SK-N-SH (cell line): ENCODE measurements at regions not wholly inside any gene's neighbourhood (a gene's known extent, or its start where the extent isn't known, plus 50 kb on each side); places are given as distances from the start of the nearest gene placed in this dataset.
"Not testable (repeated sequence)": the region's sequence is repeated elsewhere in the genome, so short reads cannot be mapped to it uniquely, and the experiment has no call there.

Experiments
- CTCF ChIA-PET: fragments of 300-600, 350-600 bp; formaldehyde crosslinking; extraction: SDS; loops from one replicate; lab custom pipeline; 2021; lab: Yijun Ruan, JAX
- POLR2A ChIA-PET: fragments of 350-600 bp; sonication (Branson Sonifier 250); formaldehyde crosslinking; extraction: SDS; loops from one replicate; lab custom pipeline; 2020; ENCODE audit warnings: antibody characterized with exemption, inconsistent platforms; lab: Yijun Ruan, JAX
- DNase-seq: peaks from one replicate; pipeline ENCODE4 v3.0.0; 2012
- H2AFZ ChIP-seq: fragments of 200-600 bp; sonication (generic); 2 replicates; pipeline ENCODE4 v1.8.1; 2016; ENCODE audit warnings: antibody characterized with exemption, mild to moderate bottlenecking, low read depth
- H3F3A ChIP-seq: fragments of 200-600 bp; sonication (generic); replicated peaks from 2 replicates; pipeline ENCODE3; 2016; ENCODE audit warnings: antibody characterized with exemption, mild to moderate bottlenecking; ENCODE audit not compliant: insufficient read depth
- H3K27ac ChIP-seq, 2 experiments: fragments of 200-500 bp in 1 of 2; fragments of 200-600 bp in 1 of 2; sonication (Bioruptor generic) in 1 of 2; sonication (generic), shearing (Covaris generic) in 1 of 2; 2 replicates each; pipeline versions ENCODE4 v1.5.1 to v1.6.1; 2014 to 2016; ENCODE audit warnings: low read depth in 2 of 2, inconsistent platforms in 1 of 2, low read length in 1 of 2, mild to moderate bottlenecking in 1 of 2, mixed read lengths in 1 of 2
- H3K27me3 ChIP-seq: fragments of 200-600 bp; sonication (generic), shearing (Covaris generic); 2 replicates; pipeline ENCODE4 v1.6.1; 2016; ENCODE audit warnings: mixed run types; ENCODE audit not compliant: insufficient read depth
- H3K36me3 ChIP-seq, 2 experiments: fragments of 200-500 bp in 1 of 2; fragments of 200-600 bp in 1 of 2; sonication (Bioruptor generic) in 1 of 2; sonication (generic) in 1 of 2; replicated peaks in 1 of 2; 2 replicates each; pipeline versions ENCODE3 to v1.5.1; 2014 to 2016; ENCODE audit warnings: low read length in 1 of 2, mild to moderate bottlenecking in 1 of 2; ENCODE audit not compliant: insufficient read depth in 2 of 2, control insufficient read depth in 1 of 2
- H3K4me1 ChIP-seq, 2 experiments: fragments of 200-500 bp in 1 of 2; fragments of 200-600 bp in 1 of 2; sonication (Bioruptor generic) in 1 of 2; sonication (generic), shearing (Covaris generic) in 1 of 2; 2 replicates each; pipeline versions ENCODE4 v1.5.1 to v1.6.1; 2014 to 2016; ENCODE audit warnings: low read depth in 1 of 2, low read length in 1 of 2, mixed run types in 1 of 2; ENCODE audit not compliant: insufficient read depth in 2 of 2, control insufficient read depth in 1 of 2
- H3K4me2 ChIP-seq: fragments of 200-600 bp; sonication (generic), shearing (Covaris generic); 2 replicates; pipeline ENCODE4 v1.6.1; 2017; ENCODE audit warnings: mixed run types
- H3K4me3 ChIP-seq, 2 experiments: fragments of 200-500 bp in 1 of 2; fragments of 200-600 bp in 1 of 2; sonication (Bioruptor generic) in 1 of 2; sonication (generic), shearing (Covaris generic) in 1 of 2; 2 replicates each; pipeline versions ENCODE4 v1.5.1 to v1.8.1; 2014 to 2016; ENCODE audit warnings: low read depth in 2 of 2, inconsistent platforms in 1 of 2, low read length in 1 of 2, mild to moderate bottlenecking in 1 of 2, mixed read lengths in 1 of 2, moderate library complexity in 1 of 2
- H3K79me2 ChIP-seq: fragments of 200-600 bp; sonication (generic); 2 replicates; pipeline ENCODE4 v1.8.1; 2017; ENCODE audit warnings: mild to moderate bottlenecking; ENCODE audit not compliant: insufficient read depth
- H3K9ac ChIP-seq: fragments of 200-600 bp; sonication (generic); 2 replicates; pipeline ENCODE4 v1.6.1; 2017; ENCODE audit warnings: mixed run types
- H3K9me2 ChIP-seq: fragments of 200-600 bp; sonication (generic); 2 replicates; pipeline ENCODE4 v1.6.1; 2017; ENCODE audit warnings: mixed run types
- H3K9me3 ChIP-seq: fragments of 200-600 bp; sonication (generic); 2 replicates; pipeline ENCODE4 v1.6.1; 2017; ENCODE audit warnings: mixed run types, mild to moderate bottlenecking, moderate library complexity
- H4K20me1 ChIP-seq: fragments of 200-600 bp; sonication (generic); 2 replicates; pipeline ENCODE4 v1.6.1; 2017; ENCODE audit warnings: mild to moderate bottlenecking, mixed run types; ENCODE audit not compliant: insufficient read depth
- EP300 ChIP-seq, 2 experiments: IDR thresholded peaks; 2 replicates each; pipeline versions ENCODE4 v1.4.0 to v1.6.1; 2012; ENCODE audit warnings: borderline replicate concordance in 1 of 2, low read depth in 1 of 2, low read length in 1 of 2
- EZH2phosphoT487 ChIP-seq: fragments of 200-600 bp; sonication (generic); IDR thresholded peaks from 2 replicates; pipeline ENCODE4 v1.6.1; 2017; ENCODE audit warnings: low read depth, mixed run types, mild to moderate bottlenecking, antibody characterized with exemption, moderate library complexity, borderline replicate concordance
- FOXM1 ChIP-seq: IDR thresholded peaks from 2 replicates; pipeline ENCODE4 v1.4.0; 2012; ENCODE audit warnings: low read depth, mild to moderate bottlenecking
- GABPA ChIP-seq: IDR thresholded peaks from 2 replicates; pipeline ENCODE4 v1.4.0; 2012; ENCODE audit warnings: low read depth, mild to moderate bottlenecking
- GATA2 ChIP-seq: sonication (generic); formaldehyde crosslinking; IDR thresholded peaks from 2 replicates; pipeline ENCODE4 v1.5.0; 2020; ENCODE audit warnings: mild to moderate bottlenecking, missing genetic modification reagents
- JUND ChIP-seq: IDR thresholded peaks from 2 replicates; pipeline ENCODE4 v1.4.0; 2012
- MEF2A ChIP-seq: IDR thresholded peaks from 2 replicates; pipeline ENCODE4 v1.4.0; 2012; ENCODE audit warnings: low read depth, borderline replicate concordance
- NFIC ChIP-seq: IDR thresholded peaks from 2 replicates; pipeline ENCODE4 v1.4.0; 2012; ENCODE audit warnings: borderline replicate concordance
- RCOR1 ChIP-seq: fragments of 150-350 bp; IDR thresholded peaks from 2 replicates; pipeline ENCODE4 v1.6.1; 2017; ENCODE audit warnings: antibody characterized with exemption, low read length
- RXRA ChIP-seq: IDR thresholded peaks from 2 replicates; pipeline ENCODE4 v1.4.0; 2012; ENCODE audit warnings: low read depth, mild to moderate bottlenecking, borderline replicate concordance
- SIN3A ChIP-seq: IDR thresholded peaks from 2 replicates; pipeline ENCODE4 v1.6.1; 2012; ENCODE audit warnings: low read depth, mild to moderate bottlenecking, low read length, moderate library complexity, borderline replicate concordance
- SMC3 ChIP-seq: IDR thresholded peaks from 2 replicates; pipeline ENCODE4 v1.6.1; 2012; ENCODE audit warnings: low read depth, low read length, improper control_type of control experiment
- TCF12 ChIP-seq: IDR thresholded peaks from 2 replicates; pipeline ENCODE4 v1.4.0; 2012
- TEAD4 ChIP-seq: IDR thresholded peaks from 2 replicates; pipeline ENCODE4 v1.4.0; 2012; ENCODE audit warnings: mild to moderate bottlenecking, borderline replicate concordance; ENCODE audit not compliant: insufficient read depth
- WGBS: methylation state at CpG from one replicate; pipeline ENCODE4 v1.1.6; 2017; ENCODE audit warnings: low lambda C conversion rate; 5-methylcytosine and 5-hydroxymethylcytosine counted together
- TF ChIP-seq, protein P1 (sequence below): IDR thresholded peaks from 2 replicates; pipeline ENCODE4 v1.4.0; 2012; ENCODE audit warnings: low read depth, borderline replicate concordance
- TF ChIP-seq, protein P2 (sequence below): fragments of 200-600 bp; sonication (generic); IDR thresholded peaks from 2 replicates; pipeline ENCODE4 v1.6.1; 2017; ENCODE audit warnings: antibody characterized with exemption, mild to moderate bottlenecking, moderate library complexity

DNA sequence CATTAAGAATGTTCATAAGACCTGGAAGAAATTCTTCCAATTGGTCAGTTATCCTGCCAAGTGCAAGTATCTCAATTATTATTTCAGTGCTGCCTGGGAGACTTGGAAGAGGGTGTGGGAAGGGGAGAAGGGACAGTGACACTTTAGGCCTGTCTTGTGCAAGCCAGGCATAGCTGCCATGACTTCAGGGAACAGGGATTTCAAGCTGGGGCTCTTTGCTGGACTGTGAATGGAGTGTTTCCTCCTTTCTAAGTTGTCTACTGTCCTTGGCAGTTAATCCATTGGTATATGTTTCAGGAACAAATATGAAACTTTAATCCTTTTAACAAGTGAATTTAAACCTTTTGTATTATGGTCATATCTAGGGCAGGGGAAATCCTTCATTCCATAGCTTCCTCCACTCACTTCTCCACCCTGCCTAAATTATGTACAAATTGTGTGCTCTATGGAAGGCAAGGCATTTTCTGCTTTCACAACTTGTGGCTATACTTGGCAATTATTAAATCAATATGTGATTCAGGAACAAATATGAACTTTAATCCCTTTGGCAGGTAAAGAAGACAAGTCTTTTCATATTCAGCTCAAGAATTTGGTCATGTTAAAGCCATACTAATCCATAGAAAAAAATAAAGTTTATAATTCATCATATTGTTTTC lies 72.7 kb upstream of the IL33 start:
- no peak overlapping the region for H3K9ac ChIP-seq
- H3F3A ChIP-seq: no peaks in the 10 kb centered on the region
- DNase-seq: no peak
- TF ChIP-seq GABPA: no peak
- no peak for TF ChIP-seq TCF12
- no peak for TF ChIP-seq SIN3A
- no peak for TF ChIP-seq RXRA
- no peak for TF ChIP-seq JUND
- no peak for TF ChIP-seq GATA2 (CRISPR knock-in tag)
- TF ChIP-seq NFIC: no peak
- TF ChIP-seq RCOR1: no peak
- TF ChIP-seq MEF2A: no peak
- TF ChIP-seq, all 33 proteins: peak for 0
- H3K27ac ChIP-seq: no peak overlapping the region
- no peaks in the 10 kb centered on the region for H4K20me1 ChIP-seq
- ChIA-PET POLR2A (no interaction called here), CTCF (interaction anchor here (1.4 kb wide), 1 partner anchor 23 kb away, joined by 3 read pairs; no protein-coding TSS in a partner anchor)
- H3K9me2 ChIP-seq: no peaks in the 10 kb centered on the region
- H3K79me2 ChIP-seq: no peaks in the 10 kb centered on the region
- no peaks in the 10 kb centered on the region for H3K4me1 ChIP-seq
- no peak overlapping the region for H3K4me2 ChIP-seq
- H3K4me3 ChIP-seq: no peak overlapping the region
- no peaks in the 10 kb centered on the region for H3K9me3 ChIP-seq
- H3K36me3 ChIP-seq: no peaks in the 10 kb centered on the region
- H2AFZ ChIP-seq: no peak overlapping the region
- H3K27me3 ChIP-seq: no peaks in the 10 kb centered on the region

DNA sequence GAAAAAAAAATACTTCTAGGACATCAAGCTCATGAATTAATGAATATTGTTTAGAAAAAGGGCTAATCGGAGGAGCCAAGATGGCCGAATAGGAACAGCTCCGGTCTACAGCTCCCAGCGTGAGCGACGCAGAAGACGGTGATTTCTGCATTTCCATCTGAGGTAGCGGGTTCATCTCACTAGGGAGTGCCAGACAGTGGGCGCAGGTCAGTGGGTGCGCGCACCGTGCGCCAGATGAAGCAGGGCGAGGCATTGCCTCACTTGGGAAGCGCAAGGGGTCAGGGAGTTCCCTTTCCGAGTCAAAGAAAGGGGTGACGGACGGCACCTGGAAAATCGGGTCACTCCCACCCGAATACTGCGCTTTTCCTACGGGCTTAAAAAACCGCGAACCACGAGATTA lies 79.8 kb upstream of the IL33 start:
- H3K36me3 ChIP-seq, H3K9me2 ChIP-seq, H3K79me2 ChIP-seq, DNase-seq, H3K4me1 ChIP-seq, H3K27me3 ChIP-seq, H3K4me3 ChIP-seq, H3K9ac ChIP-seq, POLR2A ChIA-PET, CTCF ChIA-PET, H3K27ac ChIP-seq, H3K4me2 ChIP-seq, H2AFZ ChIP-seq, H3K9me3 ChIP-seq, H4K20me1 ChIP-seq, H3F3A ChIP-seq: not testable (repeated sequence)
- 72% methylated on average over 10 of the region's 25 CpGs for WGBS

DNA sequence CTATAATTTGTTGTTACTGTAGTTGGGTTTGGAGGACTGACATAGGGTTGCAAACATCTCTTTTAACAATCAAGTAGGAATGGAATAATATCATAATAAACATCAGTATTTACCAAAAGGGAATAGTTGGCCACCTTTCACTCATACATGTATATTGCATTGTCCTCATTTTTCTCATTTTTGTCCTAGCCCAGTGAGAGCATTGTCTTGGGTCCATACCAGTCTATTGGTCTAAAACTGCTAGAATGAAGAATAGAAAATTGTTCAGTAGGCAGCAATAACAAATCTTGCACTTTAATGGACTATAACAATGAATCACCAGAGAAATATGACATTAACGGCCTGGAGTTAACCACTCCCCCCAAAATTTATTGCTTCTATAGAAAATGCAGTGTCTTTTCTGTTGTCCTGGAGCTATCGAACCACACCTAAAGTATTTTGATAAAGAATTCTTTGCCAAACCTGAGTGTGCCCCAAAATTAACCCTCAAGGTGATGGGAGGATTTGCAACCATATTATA lies 80.9 kb upstream of the IL33 start:
- ChIA-PET POLR2A (no interaction called here), CTCF (no interaction called here)
- no peak overlapping the region for H3K4me2 ChIP-seq
- H2AFZ ChIP-seq: no peak overlapping the region
- no peaks in the 10 kb centered on the region for H3K27me3 ChIP-seq
- DNase-seq: no peak
- H4K20me1 ChIP-seq: no peaks in the 10 kb centered on the region
- no peak overlapping the region for H3K4me3 ChIP-seq
- 10% methylated on average over 2 of the region's 2 CpGs for WGBS
- no peaks in the 10 kb centered on the region for H3K9me2 ChIP-seq
- no peak overlapping the region for H3K27ac ChIP-seq
- no peaks in the 10 kb centered on the region for H3K4me1 ChIP-seq
- no peaks in the 10 kb centered on the region for H3K9me3 ChIP-seq
- no peaks in the 10 kb centered on the region for H3K79me2 ChIP-seq
- H3K36me3 ChIP-seq: no peaks in the 10 kb centered on the region
- no peak overlapping the region for H3K9ac ChIP-seq
- no peaks in the 10 kb centered on the region for H3F3A ChIP-seq
- TF ChIP-seq, protein P1, sequence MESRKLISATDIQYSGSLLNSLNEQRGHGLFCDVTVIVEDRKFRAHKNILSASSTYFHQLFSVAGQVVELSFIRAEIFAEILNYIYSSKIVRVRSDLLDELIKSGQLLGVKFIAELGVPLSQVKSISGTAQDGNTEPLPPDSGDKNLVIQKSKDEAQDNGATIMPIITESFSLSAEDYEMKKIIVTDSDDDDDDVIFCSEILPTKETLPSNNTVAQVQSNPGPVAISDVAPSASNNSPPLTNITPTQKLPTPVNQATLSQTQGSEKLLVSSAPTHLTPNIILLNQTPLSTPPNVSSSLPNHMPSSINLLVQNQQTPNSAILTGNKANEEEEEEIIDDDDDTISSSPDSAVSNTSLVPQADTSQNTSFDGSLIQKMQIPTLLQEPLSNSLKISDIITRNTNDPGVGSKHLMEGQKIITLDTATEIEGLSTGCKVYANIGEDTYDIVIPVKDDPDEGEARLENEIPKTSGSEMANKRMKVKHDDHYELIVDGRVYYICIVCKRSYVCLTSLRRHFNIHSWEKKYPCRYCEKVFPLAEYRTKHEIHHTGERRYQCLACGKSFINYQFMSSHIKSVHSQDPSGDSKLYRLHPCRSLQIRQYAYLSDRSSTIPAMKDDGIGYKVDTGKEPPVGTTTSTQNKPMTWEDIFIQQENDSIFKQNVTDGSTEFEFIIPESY: no peak
- TF ChIP-seq EP300 (IDR thresholded peaks at IDR 0.05; ENCODE audit: borderline replicate concordance in 1 of 2, low read depth in 1 of 2, low read length in 1 of 2) (no peak), RCOR1 (no peak), FOXM1 (no peak), SMC3 (no peak), SIN3A (no peak), GATA2 (CRISPR knock-in tag) (no peak), EZH2phosphoT487 (no peak), NFIC (no peak), TEAD4 (no peak), MEF2A (no peak)
- TF ChIP-seq, protein P2, sequence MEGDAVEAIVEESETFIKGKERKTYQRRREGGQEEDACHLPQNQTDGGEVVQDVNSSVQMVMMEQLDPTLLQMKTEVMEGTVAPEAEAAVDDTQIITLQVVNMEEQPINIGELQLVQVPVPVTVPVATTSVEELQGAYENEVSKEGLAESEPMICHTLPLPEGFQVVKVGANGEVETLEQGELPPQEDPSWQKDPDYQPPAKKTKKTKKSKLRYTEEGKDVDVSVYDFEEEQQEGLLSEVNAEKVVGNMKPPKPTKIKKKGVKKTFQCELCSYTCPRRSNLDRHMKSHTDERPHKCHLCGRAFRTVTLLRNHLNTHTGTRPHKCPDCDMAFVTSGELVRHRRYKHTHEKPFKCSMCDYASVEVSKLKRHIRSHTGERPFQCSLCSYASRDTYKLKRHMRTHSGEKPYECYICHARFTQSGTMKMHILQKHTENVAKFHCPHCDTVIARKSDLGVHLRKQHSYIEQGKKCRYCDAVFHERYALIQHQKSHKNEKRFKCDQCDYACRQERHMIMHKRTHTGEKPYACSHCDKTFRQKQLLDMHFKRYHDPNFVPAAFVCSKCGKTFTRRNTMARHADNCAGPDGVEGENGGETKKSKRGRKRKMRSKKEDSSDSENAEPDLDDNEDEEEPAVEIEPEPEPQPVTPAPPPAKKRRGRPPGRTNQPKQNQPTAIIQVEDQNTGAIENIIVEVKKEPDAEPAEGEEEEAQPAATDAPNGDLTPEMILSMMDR: no peak
